ENCODE measurements at regions not wholly inside any gene's neighbourhood (a gene's known extent, or its start where the extent isn't known, plus 50 kb on each side); places are given as distances from the start of the nearest gene placed in this dataset.

- H3K4me3 Mint-ChIP-seq, result no peak overlapping the region
- H3K9me3 Mint-ChIP-seq, result no peaks in the 10 kb centered on the region
- H3K36me3 Mint-ChIP-seq (ENCODE audit: low read depth), result no peaks in the 10 kb centered on the region
- no peak for TF ChIP-seq CTCF (conservative IDR thresholded peaks at IDR 0.05)
- peaks cover 5% of the 10 kb centered on the region for H3K27me3 Mint-ChIP-seq (ENCODE audit: low read depth)
- H3K4me1 Mint-ChIP-seq, result peaks cover 5% of the 10 kb centered on the region
- no peak overlapping the region for H3K27ac Mint-ChIP-seq (ENCODE audit: unreplicated experiment)
- DNase-seq (ENCODE audit: low read depth, low spot score), result no peak
Observed at GRCh38 chr11:33412241-33412640, 155.1 kb downstream of the HIPK3 start.

- no peaks in the 10 kb centered on the region for H3K36me3 Mint-ChIP-seq (ENCODE audit: low read depth)
- no peak overlapping the region for H3K27ac Mint-ChIP-seq (ENCODE audit: unreplicated experiment)
- no peaks in the 10 kb centered on the region for H3K9me3 Mint-ChIP-seq
- H3K4me3 Mint-ChIP-seq, result no peak overlapping the region
- H3K4me1 Mint-ChIP-seq, result peaks cover 5% of the 10 kb centered on the region
- TF ChIP-seq CTCF (conservative IDR thresholded peaks at IDR 0.05), result no peak
- H3K27me3 Mint-ChIP-seq (ENCODE audit: low read depth), result peaks cover 5% of the 10 kb centered on the region
- no peak for DNase-seq (ENCODE audit: low read depth, low spot score)
Observed at GRCh38 chr11:33411751-33412150, 154.6 kb downstream of the HIPK3 start.

GRCh38 chr11:33410086-33410765, 153.0 kb downstream of the HIPK3 start:
- no peaks in the 10 kb centered on the region for H3K36me3 Mint-ChIP-seq (ENCODE audit: low read depth)
- H3K27me3 Mint-ChIP-seq (ENCODE audit: low read depth), result peaks cover 5% of the 10 kb centered on the region
- no peak overlapping the region for H3K4me3 Mint-ChIP-seq
- no peaks in the 10 kb centered on the region for H3K9me3 Mint-ChIP-seq
- no peak for DNase-seq (ENCODE audit: low read depth, low spot score)
- no peak overlapping the region for H3K27ac Mint-ChIP-seq (ENCODE audit: unreplicated experiment)
- H3K4me1 Mint-ChIP-seq, result peaks cover 5% of the 10 kb centered on the region
- no peak for TF ChIP-seq CTCF (conservative IDR thresholded peaks at IDR 0.05)

Measured in neural crest cell (in vitro differentiated cells).